Urothelium cell line (cell line): ENCODE measurements at regions not wholly inside any gene's neighbourhood (a gene's known extent, or its start where the extent isn't known, plus 50 kb on each side); places are given as distances from the start of the nearest gene placed in this dataset.
"Not testable (repeated sequence)": the region's sequence is repeated elsewhere in the genome, so short reads cannot be mapped to it uniquely, and the experiment has no call there.

Source experiments
- DNase-seq: peaks from one replicate; pipeline ENCODE4 v3.0.0; 2011; ENCODE audit warnings: low spot score, mixed read lengths
- FAIRE-seq: peaks from 2 replicates; lab custom pipeline; 2011; peaks lifted over from hg19 to GRCh38; lab: Jason Lieb, UNC

DNA sequence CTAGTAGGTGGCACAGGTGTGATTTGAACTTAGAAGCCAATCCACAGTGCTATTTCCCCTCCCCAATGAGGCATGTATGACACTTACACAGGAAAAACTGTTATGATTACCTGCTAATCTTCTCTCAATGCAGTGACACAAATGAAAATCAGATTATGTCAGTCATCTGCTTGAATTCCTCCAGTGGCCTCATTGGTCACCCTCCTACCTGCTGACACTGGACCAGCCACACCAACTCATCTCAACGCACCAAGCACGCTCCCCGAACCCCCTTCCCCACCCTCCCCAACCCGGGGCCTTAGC lies 82.2 kb upstream of the SEC11C start:
- DNase-seq: no peak
- no peak for FAIRE-seq

DNA sequence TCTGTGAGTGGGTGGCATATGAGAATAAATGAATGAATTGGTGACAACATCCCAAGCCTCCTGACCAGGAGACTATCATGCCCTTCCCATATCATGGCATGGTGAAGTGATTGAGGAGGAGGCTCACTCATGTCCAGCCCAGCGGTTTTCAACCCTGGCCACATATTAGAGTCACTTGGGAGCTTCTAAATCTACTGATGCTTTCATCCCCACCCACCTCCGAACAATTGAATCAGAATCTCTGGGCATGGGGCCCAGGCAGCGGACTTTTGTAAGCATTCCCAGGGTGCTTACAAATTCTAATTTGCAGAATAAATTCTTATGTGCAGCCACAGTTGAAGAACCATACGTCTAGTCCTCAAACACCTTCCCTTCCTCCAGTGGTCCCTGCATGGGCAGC lies 81.7 kb upstream of the SEC11C start:
- FAIRE-seq: no peak
- no peak for DNase-seq

DNA sequence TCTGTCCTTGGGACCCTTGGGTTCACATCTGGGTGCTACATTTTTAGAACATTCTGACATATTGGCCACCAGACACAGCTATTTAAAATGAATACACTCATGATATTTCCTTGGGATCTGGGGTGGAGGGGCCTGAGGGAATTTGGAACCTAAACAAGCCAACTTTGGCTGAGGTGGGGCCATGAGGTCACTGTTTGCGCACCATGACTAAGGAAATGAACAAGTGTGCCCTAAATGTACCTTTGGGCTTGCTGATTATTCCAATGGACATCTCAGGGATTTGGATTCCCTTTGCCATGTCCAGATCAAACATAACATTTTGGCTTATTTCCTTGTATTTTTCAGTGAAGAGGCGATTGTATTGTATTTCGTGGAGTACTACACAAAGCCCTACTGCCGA lies 80.5 kb upstream of the SEC11C start:
- FAIRE-seq: no peak
- no peak for DNase-seq

DNA sequence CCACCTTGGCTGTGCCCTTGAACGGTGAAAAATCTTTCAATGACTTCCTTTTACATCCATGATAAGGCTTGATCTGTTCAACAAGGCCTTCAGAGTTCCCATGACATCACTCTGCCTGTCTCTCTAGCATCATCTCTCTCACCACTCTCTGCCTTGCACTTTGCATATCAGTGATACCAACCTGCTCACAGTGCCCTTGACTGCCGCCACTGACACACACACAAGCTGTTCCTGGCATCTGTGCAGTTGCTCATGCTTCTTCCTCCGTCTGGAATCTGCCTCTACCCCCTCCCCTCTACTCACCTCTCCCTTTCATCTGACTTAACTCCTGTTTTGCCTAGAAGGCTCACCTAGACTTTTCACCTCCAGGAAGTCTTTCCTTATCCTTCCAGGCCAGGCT lies 79.1 kb upstream of the SEC11C start:
- DNase-seq (no peak), FAIRE-seq (no peak)

DNA sequence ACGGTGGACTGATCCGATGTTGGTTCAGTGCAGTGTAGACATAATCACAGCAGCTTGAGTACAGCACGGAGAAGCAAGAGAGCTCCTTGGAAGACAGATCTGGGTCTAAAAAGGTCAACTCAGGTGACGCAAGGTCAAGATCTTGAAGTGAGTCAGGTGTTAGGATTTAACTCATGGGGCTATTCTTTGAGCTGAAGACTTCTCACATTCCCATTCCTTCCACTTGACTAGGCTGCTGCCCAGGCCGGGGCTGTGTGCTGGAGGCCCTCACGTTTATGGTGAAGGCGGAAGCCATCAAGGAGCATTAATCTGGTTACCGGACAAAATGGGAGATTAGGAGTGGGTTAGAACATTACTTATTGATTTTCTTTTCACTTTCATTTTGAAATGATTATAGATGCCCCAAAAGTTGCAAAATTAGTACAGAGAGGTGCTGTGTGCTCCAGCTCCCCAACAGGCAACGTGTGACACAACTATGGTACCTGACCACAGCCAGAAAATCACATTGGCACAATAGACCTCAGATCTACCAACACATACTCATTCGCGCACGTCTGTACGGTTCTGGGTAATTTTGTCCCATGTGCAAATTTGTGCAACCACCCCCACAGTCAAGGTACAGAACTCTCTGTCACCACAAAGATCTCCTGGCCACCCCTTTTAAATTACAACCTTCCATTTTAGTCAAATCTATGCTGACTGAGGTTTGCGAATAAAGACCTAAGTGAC lies 77.6 kb upstream of the SEC11C start:
- no peak for DNase-seq
- no peak for FAIRE-seq

DNA sequence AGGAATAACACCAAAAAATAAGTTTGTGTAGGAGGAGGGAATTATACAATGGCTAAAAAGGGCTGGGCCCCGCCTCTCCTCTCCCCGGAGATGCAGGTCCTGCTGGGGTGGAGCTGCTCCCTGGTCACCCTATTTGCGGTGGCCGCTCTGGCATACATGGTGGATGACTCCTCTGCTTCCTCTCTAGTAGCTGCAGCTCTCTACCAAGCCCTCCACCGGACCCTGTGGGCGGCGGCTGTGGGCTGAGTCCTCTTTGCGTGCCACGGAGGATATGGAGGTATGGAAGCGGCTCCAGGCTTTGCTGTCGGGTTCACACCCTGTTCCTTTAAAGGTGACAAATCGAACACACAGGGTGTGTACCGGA lies 77.1 kb upstream of the SEC11C start:
- FAIRE-seq: no peak
- DNase-seq: no peak

DNA sequence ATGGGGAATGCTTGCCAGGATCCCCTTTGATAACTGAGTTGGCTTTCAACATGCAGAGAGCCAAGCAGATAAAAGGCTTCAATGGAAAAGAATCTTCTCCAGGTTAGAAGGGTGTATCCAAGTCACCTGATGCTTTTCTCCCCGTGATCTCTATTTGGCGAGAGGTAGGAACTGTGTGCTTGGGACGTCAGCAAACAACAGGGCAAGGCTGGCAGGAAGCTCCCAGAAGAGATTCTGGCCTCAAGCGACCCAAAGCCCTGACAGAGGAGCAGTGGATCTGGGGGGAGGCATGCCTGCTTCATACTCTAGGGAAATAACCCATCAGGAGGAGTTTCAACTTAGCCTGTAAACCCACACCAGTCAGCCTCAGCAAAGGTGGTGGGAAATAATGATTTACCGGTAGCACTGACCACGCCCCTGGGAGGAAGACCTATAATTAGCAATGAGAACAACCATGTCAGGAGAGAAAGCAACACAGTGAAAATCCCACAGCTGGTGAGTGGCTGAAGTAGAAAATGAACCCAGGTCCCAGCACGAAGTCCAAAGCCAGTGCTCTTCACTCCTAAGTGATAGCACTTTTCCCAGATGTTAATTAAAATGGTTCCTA lies 76.3 kb upstream of the SEC11C start:
- DNase-seq: no peak
- no peak for FAIRE-seq

DNA sequence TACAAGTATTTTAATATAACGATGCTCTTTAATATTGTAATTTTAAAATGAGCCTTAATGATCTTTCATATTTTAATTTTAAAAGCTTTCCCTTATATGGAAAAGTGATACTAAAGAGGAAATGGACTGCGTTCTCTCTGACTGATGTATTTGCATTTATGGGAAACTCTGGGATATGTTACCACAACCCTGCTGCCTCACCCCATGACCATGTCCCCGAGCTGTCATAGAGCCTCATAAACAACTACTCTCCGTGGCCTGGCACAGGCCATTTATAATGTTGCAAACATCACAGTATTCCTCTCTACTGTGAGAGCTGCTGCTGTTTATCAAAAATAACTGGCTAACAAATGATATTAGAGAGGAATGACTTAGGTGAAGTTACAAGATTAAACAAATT lies 75.8 kb upstream of the SEC11C start:
- DNase-seq: no peak
- no peak for FAIRE-seq

DNA sequence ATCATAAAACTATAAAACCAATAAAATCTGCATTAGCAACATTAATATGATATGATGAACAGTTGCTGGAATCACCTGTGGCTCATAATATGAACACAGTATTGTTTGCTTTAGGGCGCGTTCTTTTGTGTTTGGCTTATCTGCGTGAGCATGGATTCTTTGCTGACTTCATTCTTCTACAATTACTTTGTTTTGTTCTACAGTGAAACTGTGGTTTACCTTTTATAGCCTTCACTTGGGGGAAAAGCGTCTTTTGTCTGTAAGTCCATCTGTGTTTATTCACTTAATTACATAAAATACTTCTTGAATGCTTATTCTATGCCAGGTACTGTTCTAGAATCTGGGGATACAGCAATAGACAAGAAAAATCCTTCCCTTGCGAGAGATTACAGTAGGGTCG lies 74.0 kb upstream of the SEC11C start:
- DNase-seq: no peak
- FAIRE-seq: no peak

DNA sequence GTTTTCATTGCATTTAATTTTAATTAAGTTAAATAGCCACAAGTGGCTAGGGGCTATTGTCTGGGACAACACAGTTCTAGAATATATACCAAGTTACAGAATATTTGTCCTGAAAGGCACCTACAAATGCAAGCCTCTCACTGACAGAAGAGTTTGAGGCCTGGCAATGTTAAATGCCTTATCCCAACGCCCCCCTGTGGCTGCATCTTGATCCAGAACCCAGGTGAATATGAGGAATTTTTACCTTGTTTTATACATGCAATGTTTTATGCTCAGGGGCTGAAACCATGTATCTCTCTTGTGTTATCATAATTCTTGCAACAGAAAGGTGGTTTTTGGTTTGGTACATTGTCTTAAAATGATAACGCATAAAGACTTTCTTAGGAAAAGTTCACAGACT lies 71.8 kb upstream of the SEC11C start:
- no peak for FAIRE-seq
- DNase-seq: peak; percentile 17

DNA sequence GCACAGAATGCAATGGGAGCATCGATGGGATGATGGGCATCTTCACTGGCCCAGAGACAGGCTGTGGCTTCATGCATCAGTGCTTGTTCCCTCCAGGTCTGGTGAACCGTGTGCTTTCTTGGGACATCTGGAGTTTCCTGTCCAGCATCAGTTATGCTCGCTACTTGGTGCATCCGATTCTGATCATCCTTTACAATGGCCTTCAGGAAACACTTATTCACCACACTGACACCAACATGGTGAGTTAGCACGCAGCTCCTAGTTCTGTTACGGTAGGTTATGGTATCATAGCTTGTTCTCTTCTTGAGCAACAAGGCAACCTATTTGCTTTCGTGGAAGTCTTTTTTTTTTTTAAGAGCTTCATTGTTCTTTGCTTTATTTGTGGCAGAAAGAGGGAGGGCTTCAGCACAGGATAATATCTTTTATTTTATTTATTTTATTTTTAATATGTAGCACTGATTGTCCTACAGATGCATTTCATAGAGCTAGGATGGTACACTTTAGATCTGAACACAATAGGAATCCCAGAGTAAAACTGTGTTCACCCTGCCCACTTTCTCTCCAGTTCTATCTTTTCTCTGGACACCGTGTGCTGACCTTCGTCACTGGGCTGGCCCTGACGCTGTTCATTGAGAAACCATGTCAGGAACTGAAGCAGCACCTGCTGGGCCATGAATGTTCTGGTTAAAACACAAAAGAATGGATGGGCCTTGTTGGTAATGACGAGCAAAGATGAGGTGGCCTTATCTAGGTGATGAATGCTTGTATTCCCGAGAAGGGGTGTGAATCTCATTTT lies 71.2 kb upstream of the SEC11C start:
- DNase-seq: no peak
- FAIRE-seq: no peak

DNA sequence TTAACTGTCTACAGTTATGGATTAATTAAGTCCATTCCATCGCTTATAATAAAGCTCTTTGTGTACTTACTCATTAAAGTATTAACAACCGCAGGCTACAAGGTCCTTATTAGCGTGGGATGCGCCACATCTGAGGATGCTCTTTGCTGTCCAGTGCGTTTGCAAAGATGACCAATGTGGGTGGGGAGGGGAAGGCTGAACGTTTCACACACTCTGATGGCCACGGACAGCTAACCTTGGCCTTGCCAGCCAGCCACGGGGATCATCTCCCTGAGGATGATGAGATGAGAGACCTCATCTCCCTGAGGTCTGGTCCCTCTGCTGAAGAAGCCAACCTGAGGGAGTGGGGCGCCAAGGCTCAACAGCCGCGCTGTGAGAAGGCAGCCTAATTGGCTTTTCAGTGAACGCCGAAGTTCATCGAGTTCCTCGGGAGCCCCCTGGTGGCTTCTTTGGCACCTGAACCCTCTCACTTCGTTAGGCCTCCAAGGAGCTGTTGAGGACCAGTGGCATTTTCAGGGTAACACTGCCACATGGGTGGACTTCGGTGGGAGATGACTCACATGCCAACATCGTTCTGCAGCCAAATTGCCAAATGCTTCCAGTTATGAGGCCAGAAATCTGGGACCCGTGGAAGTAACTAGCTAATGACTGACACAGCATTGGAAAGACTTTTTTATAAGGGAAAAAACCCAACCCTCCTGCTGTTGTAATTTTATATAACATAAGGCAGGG lies 69.3 kb upstream of the SEC11C start:
- FAIRE-seq: peak; percentile 30
- DNase-seq: peak; percentile 78

DNA sequence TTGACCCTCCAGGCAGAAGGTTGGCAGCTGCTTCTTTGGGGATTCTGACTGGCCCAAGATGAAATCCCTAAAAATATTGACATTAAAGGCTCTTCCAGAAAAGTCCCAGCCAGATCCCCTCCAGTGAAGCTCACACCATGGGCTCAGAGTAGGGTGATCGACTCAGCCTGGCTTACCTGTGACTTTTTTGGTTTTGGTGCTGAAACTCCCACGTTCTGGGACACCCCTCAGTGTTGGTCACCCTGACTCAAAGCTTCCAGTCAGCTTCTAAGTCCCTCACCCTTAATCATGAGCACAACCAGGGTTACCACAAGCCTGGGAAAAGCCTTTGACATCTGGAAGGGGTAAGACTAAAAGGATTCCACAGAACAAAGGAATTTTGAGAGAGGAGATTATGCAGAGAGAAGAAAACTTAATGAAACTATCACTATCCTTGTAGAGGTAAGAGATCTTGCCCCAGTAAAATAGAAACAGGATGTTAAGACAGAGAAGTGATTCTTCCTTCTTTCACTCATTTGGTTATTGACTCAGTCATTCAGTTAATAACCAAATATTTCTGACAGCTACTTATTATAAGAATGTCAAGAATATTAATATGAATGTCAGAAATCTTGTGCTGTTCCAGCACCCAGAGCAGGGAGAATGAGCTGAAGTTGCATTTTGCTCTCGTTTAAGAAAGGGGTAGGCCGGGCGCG lies 66.8 kb upstream of the SEC11C start:
- DNase-seq (no peak), FAIRE-seq (no peak)

DNA sequence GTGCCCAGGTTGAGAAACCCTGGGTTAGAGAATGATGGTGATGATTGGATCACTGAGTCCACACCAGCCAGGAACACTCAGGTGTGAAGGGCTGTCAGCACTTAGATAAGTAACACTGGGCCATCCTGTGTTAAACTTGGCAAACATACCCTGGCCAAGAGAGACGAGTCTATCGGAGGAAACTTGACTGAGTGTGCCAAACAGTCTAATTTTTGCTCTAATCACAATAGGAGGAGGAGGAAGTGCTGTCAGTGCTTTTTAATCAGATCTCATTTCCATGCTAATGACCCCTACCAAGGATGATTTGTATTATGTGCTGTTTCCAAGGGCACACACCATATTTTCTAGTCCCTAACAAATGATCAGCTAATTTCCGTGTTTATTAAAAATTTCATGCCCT lies 63.8 kb upstream of the SEC11C start:
- FAIRE-seq (no peak), DNase-seq (no peak)

DNA sequence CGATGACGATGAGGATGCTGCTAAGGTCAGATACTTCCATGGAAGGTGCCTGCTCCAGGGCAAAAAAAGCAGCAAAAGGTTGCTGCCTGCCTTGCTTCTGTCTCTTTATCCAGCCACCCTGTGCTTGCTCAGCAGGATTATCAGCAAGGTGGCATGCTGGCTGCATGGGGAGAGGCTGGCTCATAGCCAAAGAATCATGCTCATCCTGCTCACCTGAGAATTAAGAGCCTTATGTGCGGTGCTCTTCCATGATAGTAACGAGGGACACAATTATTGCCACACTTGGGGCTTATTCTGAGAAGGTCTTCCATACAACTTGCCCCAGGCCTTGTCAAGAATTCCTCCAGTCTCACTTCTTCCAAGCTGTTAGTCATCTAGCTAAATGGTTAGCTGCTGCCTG lies 60.4 kb upstream of the SEC11C start:
- no peak for DNase-seq
- FAIRE-seq: no peak

DNA sequence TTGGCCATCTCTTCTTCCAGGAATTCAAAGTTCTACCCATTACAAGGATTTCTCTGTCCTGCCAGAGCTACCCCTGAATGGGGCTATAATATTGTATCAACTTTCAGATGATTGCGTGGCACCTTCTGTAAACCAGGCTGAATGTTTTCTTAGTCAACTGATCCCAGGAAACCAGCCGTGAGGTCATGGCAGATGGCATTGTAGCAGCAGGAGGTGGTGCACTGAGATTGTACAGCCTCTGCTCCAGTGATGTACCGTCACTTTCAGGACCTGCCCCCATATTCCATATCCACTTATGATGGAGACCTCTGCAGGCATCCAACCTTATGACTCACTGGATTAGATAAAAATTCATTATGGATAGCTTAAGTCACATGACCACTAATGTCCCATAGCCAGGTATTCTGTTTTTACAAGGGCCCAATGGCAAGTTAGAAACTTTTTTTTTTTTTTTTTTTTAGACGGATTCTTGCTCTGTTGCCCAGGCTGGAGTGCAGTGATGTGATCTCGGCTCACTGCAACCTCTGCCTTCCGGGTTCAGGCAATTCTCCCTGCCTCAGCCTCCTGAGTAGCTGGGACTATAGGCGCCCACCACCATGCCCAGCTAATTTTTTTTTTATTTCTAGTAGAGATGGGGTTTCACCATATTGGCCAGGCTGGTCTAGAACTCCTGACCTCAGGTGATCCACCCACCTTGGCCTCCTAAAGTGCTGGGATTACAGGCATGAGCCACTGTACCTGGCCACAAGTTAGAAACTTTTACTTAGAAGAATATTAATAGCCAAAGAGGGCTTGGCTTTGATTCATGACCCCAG lies 59.8 kb upstream of the SEC11C start:
- DNase-seq, FAIRE-seq: not testable (repeated sequence)

DNA sequence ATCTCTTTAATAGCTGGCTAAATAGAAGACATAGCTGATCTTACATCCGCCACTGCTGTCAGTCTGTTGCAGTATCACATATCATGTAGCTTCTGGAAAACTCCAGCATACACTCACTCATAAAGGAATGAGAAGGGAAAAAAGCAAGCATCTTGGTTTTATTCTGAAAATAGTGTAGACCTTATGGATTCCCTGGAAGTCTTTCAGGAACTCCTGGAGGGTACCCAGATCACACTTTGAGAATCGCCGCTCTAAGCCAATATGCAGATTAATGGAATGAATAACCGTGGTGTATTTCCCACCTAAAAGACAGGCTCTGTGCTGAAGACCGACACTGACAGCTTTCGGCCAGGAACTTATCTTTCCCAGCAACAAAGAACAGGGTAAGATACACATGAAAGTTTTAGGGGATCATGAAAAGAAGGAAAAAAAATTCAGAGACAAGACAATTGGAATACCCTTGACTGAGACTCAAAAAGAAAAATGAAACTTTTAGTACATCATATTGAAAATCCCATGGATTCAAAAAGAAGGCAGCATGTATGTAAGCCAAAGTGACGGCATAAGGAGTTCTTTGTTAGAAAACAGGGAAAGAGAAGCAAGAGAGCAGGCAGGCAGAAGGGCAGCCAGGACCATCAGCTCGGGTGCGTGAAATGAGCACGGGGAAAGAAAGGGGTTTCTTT lies 56.4 kb upstream of the SEC11C start:
- DNase-seq: no peak

DNA sequence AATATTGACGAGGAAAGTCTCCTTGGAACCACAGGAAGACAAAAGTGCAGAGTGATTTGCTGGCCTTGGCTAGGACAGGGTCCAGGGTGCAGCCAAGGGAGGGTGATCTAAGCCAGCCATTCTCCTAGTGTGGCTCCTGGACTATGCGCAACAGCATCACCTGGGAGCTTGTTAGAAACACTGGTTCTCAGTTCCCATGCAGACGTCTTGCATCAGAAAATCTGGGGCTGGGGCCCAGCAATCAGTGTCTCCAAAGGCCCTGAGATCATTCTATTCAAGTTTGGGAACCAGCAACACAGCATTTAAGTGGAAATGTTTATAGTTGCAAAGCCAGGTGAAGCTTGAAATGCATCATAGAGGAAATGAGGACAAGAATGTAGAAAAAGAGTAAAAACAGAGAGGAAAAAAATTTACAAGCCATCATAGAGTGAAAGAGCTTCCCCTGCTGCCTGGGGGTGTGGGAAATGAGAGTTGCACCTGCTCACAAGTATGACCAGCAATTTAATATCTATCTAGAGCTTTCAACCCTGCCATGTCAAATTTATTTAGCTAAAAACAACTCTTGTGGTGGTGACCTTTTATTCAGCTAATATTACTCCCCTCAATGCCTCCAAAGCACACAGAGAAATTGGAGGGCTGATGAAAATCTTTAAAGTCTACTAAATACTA lies 54.4 kb upstream of the SEC11C start:
- no peak for FAIRE-seq
- no peak for DNase-seq

More for the DNA sequence above, 56.4 kb upstream of the SEC11C start:
- FAIRE-seq: no peak

DNA sequence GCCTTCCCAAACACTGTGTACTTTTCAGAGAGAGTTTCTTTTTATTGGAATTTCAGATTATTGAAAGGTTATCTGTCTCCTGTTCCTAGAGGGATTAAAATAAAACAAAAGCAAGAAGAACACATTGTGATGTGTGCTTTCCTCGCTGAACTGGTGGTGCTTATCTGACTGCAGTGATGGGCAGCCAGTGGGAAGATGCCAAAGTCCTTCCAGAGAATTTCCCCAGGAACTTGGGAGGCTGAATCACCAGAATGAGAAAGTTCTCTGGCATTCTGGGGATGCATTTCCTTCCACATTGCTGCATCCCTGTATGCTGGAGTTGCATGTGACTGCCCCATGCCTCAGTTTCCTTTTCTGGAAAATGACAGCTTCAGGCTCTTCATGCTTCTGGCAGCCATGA lies 53.9 kb upstream of the SEC11C start:
- FAIRE-seq: no peak
- no peak for DNase-seq
